MCF 10A (cell line): ENCODE measurements at regions not wholly inside any gene's neighbourhood (a gene's known extent, or its start where the extent isn't known, plus 50 kb on each side); places are given as distances from the start of the nearest gene placed in this dataset.

ENCODE experiments used
- BruUV-seq: library from RNA; stranded (reverse); fragments of 400-500 nt; replicated peaks from 2 replicates; lab custom pipeline; 2021; lab: Mats Ljungman, UMichigan
- CTCF ChIA-PET: fragments of 300-600 bp; sonication (Branson Sonifier 250); formaldehyde crosslinking; extraction: SDS; loops from one replicate; lab custom pipeline; 2021; ENCODE audit warnings: antibody characterized with exemption, inconsistent platforms; lab: Yijun Ruan, JAX
- POLR2A ChIA-PET: fragments of 300-600, 350-650 bp; sonication (Branson Sonifier 250); formaldehyde crosslinking; extraction: SDS; loops from one replicate; lab custom pipeline; 2020; ENCODE audit warnings: antibody characterized with exemption, inconsistent platforms; lab: Yijun Ruan, JAX
- DNase-seq: peaks from one replicate; pipeline ENCODE4 v3.0.0-alpha.2; 2018; ENCODE audit not compliant: unreplicated experiment
- H3K27ac Mint-ChIP-seq: one replicate; pipeline ENCODE4 v1.8.0; 2022; ENCODE audit warnings: mild to moderate bottlenecking, low read depth, mixed read lengths; ENCODE audit not compliant: unreplicated experiment
- H3K27me3 Mint-ChIP-seq: one replicate; pipeline ENCODE4 v1.8.0; 2022; ENCODE audit warnings: mixed read lengths; ENCODE audit not compliant: insufficient read depth, unreplicated experiment
- H3K36me3 Mint-ChIP-seq: one replicate; pipeline ENCODE4 v1.8.0; 2022; ENCODE audit warnings: mild to moderate bottlenecking, moderate library complexity, mixed read lengths; ENCODE audit not compliant: insufficient read depth, unreplicated experiment
- H3K4me1 Mint-ChIP-seq: one replicate; pipeline ENCODE4 v1.8.0; 2022; ENCODE audit warnings: mixed read lengths; ENCODE audit not compliant: insufficient read depth, unreplicated experiment
- H3K4me3 Mint-ChIP-seq: one replicate; pipeline ENCODE4 v1.8.0; 2022; ENCODE audit warnings: mild to moderate bottlenecking, moderate library complexity, mixed read lengths; ENCODE audit not compliant: unreplicated experiment
- H3K9me3 Mint-ChIP-seq: one replicate; pipeline ENCODE4 v1.8.0; 2022; ENCODE audit warnings: mixed read lengths; ENCODE audit not compliant: unreplicated experiment
- CTCF ChIP-seq: fragments of 200-600 bp; IDR thresholded peaks from one replicate; pipeline ENCODE4 v1.8.0; 2022; ENCODE audit warnings: antibody characterized with exemption, mild to moderate bottlenecking; ENCODE audit not compliant: unreplicated experiment
- intact Hi-C: fragments of 100-400 bp; cut with micrococcal nuclease; formaldehyde crosslinking; loops from 2 replicates; pipeline ENCODE4 v1.14.1; 2022

DNA sequence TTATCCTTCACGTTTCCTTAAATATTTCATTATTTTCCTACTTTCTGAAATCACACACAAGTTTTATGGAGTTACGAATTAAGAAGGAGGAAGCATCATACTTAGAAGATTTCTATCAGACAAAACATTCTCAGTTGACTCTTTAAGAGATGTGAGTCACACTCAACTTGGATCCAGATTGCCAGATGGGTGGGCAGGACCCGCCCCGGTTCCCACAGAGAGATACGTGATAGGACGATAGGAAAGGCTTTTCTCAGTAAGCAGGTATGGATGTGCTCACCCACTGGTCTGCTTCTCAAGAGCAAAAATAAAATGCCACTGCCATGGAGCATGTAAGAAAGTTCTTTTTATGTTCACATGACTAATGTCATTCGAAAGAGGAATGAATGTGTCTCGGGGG lies 392.6 kb downstream of the MRPL39 start:
- H3K27ac Mint-ChIP-seq = no peak overlapping the region
- H3K36me3 Mint-ChIP-seq = no peaks in the 10 kb centered on the region
- no TSS peak for BruUV-seq
- H3K4me3 Mint-ChIP-seq = no peak overlapping the region
- ChIA-PET CTCF (no interaction called here), POLR2A (no interaction called here)
- H3K9me3 Mint-ChIP-seq = peaks cover 6% of the 10 kb centered on the region
- no peak for DNase-seq
- intact Hi-C loops = no loop called here
- no peak for TF ChIP-seq CTCF
- H3K4me1 Mint-ChIP-seq = no peaks in the 10 kb centered on the region
- no peaks in the 10 kb centered on the region for H3K27me3 Mint-ChIP-seq

- ChIA-PET POLR2A (no interaction called here), CTCF (no interaction called here)
- no peak overlapping the region for H3K4me3 Mint-ChIP-seq
- no peaks in the 10 kb centered on the region for H3K27me3 Mint-ChIP-seq
- H3K36me3 Mint-ChIP-seq = no peaks in the 10 kb centered on the region
- no peak overlapping the region for H3K27ac Mint-ChIP-seq
- no TSS peak for BruUV-seq
- no peak for DNase-seq
- peaks cover 16% of the 10 kb centered on the region for H3K9me3 Mint-ChIP-seq
- no peak for TF ChIP-seq CTCF
- H3K4me1 Mint-ChIP-seq = peaks cover 6% of the 10 kb centered on the region
- intact Hi-C loops = no loop called here
Measured at GRCh38 chr21:25199944-25200343, 407.3 kb downstream of the MRPL39 start.

DNA sequence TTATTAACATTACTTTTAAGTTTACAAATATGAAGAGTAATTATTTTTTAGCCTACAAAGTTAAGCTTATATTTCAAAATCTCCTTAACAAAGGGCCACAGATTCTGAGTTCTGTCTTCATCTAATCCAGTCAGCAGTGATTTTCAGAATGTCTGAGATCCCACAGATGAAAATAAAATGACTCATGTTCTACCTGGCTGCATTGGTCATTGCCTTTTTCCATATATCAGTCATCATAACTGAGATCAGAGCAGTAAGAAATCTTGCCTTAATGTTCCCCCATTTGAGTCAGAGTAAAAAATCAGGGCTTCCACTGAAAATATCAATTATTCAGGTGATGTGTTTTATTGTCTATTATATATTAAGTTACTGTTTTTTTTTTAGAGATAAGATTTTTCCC lies 416.1 kb downstream of the MRPL39 start:
- no TSS peak for BruUV-seq
- Mint-ChIP-seq H3K4me1 (peaks cover 2% of the 10 kb centered on the region), H3K27me3 (no peaks in the 10 kb centered on the region), H3K9me3 (no peaks in the 10 kb centered on the region), H3K36me3 (no peaks in the 10 kb centered on the region), H3K4me3 (no peak overlapping the region), H3K27ac (no peak overlapping the region)
- CTCF ChIA-PET = interaction anchor here (0.6 kb wide), 1 partner anchor 611 kb away, joined by 3 read pairs; no protein-coding TSS in a partner anchor
- DNase-seq = no peak
- intact Hi-C loops = no loop called here
- no peak for TF ChIP-seq CTCF
- POLR2A ChIA-PET = no interaction called here

- Mint-ChIP-seq H3K9me3 (no peaks in the 10 kb centered on the region), H3K27ac (no peak overlapping the region), H3K36me3 (no peaks in the 10 kb centered on the region), H3K4me3 (no peak overlapping the region), H3K4me1 (no peaks in the 10 kb centered on the region), H3K27me3 (no peaks in the 10 kb centered on the region)
- TF ChIP-seq CTCF = no peak
- CTCF ChIA-PET = no interaction called here
- intact Hi-C loops = no loop called here
- no peak for DNase-seq
- POLR2A ChIA-PET = no interaction called here
- BruUV-seq = no TSS peak
Measured at GRCh38 chr21:25189497-25189896, 417.8 kb downstream of the MRPL39 start.
